ENCODE measurements at regions not wholly inside any gene's neighbourhood (a gene's known extent, or its start where the extent isn't known, plus 50 kb on each side); places are given as distances from the start of the nearest gene placed in this dataset.
"Not testable (repeated sequence)": the region's sequence is repeated elsewhere in the genome, so short reads cannot be mapped to it uniquely, and the experiment has no call there.

GRCh38 chrX:23458957-23459356 is 124.3 kb downstream of the PTCHD1 start:
- not testable (repeated sequence) for DNase-seq (ENCODE audit: low spot score); FAIRE-seq

- no peak for DNase-seq (ENCODE audit: low spot score)
- FAIRE-seq: no peak
Measured at GRCh38 chrX:23465105-23465791, 130.6 kb downstream of the PTCHD1 start.

GRCh38 chrX:23465985-23466384 is 131.3 kb downstream of the PTCHD1 start:
- DNase-seq (ENCODE audit: low spot score) (no peak), FAIRE-seq (no peak)

GRCh38 chrX:23478056-23478455 is 143.4 kb downstream of the PTCHD1 start:
- DNase-seq (ENCODE audit: low spot score) (no peak), FAIRE-seq (no peak)

GRCh38 chrX:23478561-23478960 is 143.9 kb downstream of the PTCHD1 start:
- no peak for DNase-seq (ENCODE audit: low spot score)
- FAIRE-seq: no peak

GRCh38 chrX:23482561-23482960 is 147.9 kb downstream of the PTCHD1 start:
- DNase-seq (ENCODE audit: low spot score) (no peak), FAIRE-seq (no peak)

- FAIRE-seq: no peak
- no peak for DNase-seq (ENCODE audit: low spot score)
Measured at GRCh38 chrX:23483396-23483795, 148.7 kb downstream of the PTCHD1 start.

GRCh38 chrX:23493941-23494374 is 159.3 kb downstream of the PTCHD1 start:
- FAIRE-seq (no peak), DNase-seq (ENCODE audit: low spot score) (peak; percentile 15)

GRCh38 chrX:23494741-23495140 is 160.1 kb downstream of the PTCHD1 start:
- DNase-seq (ENCODE audit: low spot score): no peak
- FAIRE-seq: no peak

- no peak for FAIRE-seq
- no peak for DNase-seq (ENCODE audit: low spot score)
Measured at GRCh38 chrX:23497919-23498318, 163.3 kb downstream of the PTCHD1 start.

- no peak for FAIRE-seq
Measured at GRCh38 chrX:23501974-23502373, 165.3 kb upstream of the PRDX4 start.

GRCh38 chrX:23503835-23504539 is 163.3 kb upstream of the PRDX4 start:
- peak; percentile 65 for DNase-seq (ENCODE audit: low spot score)
- FAIRE-seq: no peak

More at GRCh38 chrX:23501974-23502373, 165.3 kb upstream of the PRDX4 start:
- DNase-seq (ENCODE audit: low spot score): no peak

- no peak for DNase-seq (ENCODE audit: low spot score)
Measured at GRCh38 chrX:23504540-23504884, 162.8 kb upstream of the PRDX4 start.

GRCh38 chrX:23504895-23505294 is 162.4 kb upstream of the PRDX4 start:
- FAIRE-seq (no peak), DNase-seq (ENCODE audit: low spot score) (no peak)

More at GRCh38 chrX:23504540-23504884, 162.8 kb upstream of the PRDX4 start:
- no peak for FAIRE-seq

- FAIRE-seq: no peak
Measured at GRCh38 chrX:23505531-23506303, 161.6 kb upstream of the PRDX4 start.

GRCh38 chrX:23509256-23509655 is 158.0 kb upstream of the PRDX4 start:
- DNase-seq (ENCODE audit: low spot score) (no peak), FAIRE-seq (no peak)

More at GRCh38 chrX:23505531-23506303, 161.6 kb upstream of the PRDX4 start:
- no peak for DNase-seq (ENCODE audit: low spot score)

GRCh38 chrX:23511793-23512192 is 155.5 kb upstream of the PRDX4 start:
- FAIRE-seq (no peak), DNase-seq (ENCODE audit: low spot score) (no peak)

- no peak for DNase-seq (ENCODE audit: low spot score)
- no peak for FAIRE-seq
Measured at GRCh38 chrX:23513121-23513520, 154.2 kb upstream of the PRDX4 start.

- DNase-seq (ENCODE audit: low spot score): no peak
- FAIRE-seq: no peak
Measured at GRCh38 chrX:23514082-23514481, 153.2 kb upstream of the PRDX4 start.

GRCh38 chrX:23515028-23515427 is 152.3 kb upstream of the PRDX4 start:
- no peak for DNase-seq (ENCODE audit: low spot score)
- FAIRE-seq: no peak

GRCh38 chrX:23523026-23523657 is 144.2 kb upstream of the PRDX4 start:
- not testable (repeated sequence) for FAIRE-seq

GRCh38 chrX:23524467-23524866 is 142.8 kb upstream of the PRDX4 start:
- FAIRE-seq (no peak), DNase-seq (ENCODE audit: low spot score) (no peak)

More at GRCh38 chrX:23523026-23523657, 144.2 kb upstream of the PRDX4 start:
- DNase-seq (ENCODE audit: low spot score): not testable (repeated sequence)

All from urothelium cell line (cell line).